Natural killer cell treated with Interleukin-12 subunit alpha and Interleukin-12 subunit beta and Interleukin-15 and Interleukin-18, amount 100 ng/mL, for 72 hours (primary cell): ENCODE measurements at regions not wholly inside any gene's neighbourhood (a gene's known extent, or its start where the extent isn't known, plus 50 kb on each side); places are given as distances from the start of the nearest gene placed in this dataset.

ENCODE experiments used
- ATAC-seq, 2 donors: fragments of 150-1000 bp; cut with Tn5 transposase in 1 of 2; sonication (Bioruptor Pico), chemical (Tn5 transposase) in 1 of 2; 2 replicates each; pipeline ENCODE4 v1.10.0; 2021
- DNase-seq: peaks from one replicate; pipeline ENCODE4 v3.0.0; 2022; ENCODE audit warnings: low spot score
- H3K27ac Mint-ChIP-seq, 2 donors: 1 replicate in 1 of 2; 2 replicates in 1 of 2; pipeline ENCODE4 v1.8.0; 2022; ENCODE audit warnings: mixed read lengths in 2 of 2, mild to moderate bottlenecking in 1 of 2, moderate library complexity in 1 of 2
- H3K27me3 Mint-ChIP-seq, 2 donors: 1 replicate in 1 of 2; 2 replicates in 1 of 2; pipeline ENCODE4 v1.8.0; 2022; ENCODE audit warnings: mixed read lengths in 2 of 2
- H3K36me3 Mint-ChIP-seq: one replicate; pipeline ENCODE4 v1.8.0; 2022; ENCODE audit warnings: mixed read lengths
- H3K4me1 Mint-ChIP-seq, 2 donors: 1 replicate in 1 of 2; 2 replicates in 1 of 2; pipeline ENCODE4 v1.8.0; 2022; ENCODE audit warnings: low read depth in 2 of 2, mixed read lengths in 2 of 2, mild to moderate bottlenecking in 1 of 2
- H3K4me3 Mint-ChIP-seq: one replicate; pipeline ENCODE4 v1.8.0; 2022; ENCODE audit warnings: mixed read lengths
- H3K9me3 Mint-ChIP-seq: 2 replicates; pipeline ENCODE4 v1.8.0; 2022; ENCODE audit warnings: mixed read lengths

- DNase-seq (no peak), ATAC-seq (no peak)
- no peaks in the 10 kb centered on the region for H3K36me3 Mint-ChIP-seq
- H3K27ac Mint-ChIP-seq: no peak overlapping the region
- H3K4me3 Mint-ChIP-seq: no peak overlapping the region
- no peaks in the 10 kb centered on the region for H3K4me1 Mint-ChIP-seq
- H3K27me3 Mint-ChIP-seq: no peaks in the 10 kb centered on the region
- H3K9me3 Mint-ChIP-seq: peaks cover 3% of the 10 kb centered on the region
Measured at GRCh38 chr18:40878371-40878770, 1076.7 kb upstream of the PIK3C3 start.

- ATAC-seq (no peak), DNase-seq (no peak)
- no peak overlapping the region for H3K4me3 Mint-ChIP-seq
- H3K36me3 Mint-ChIP-seq: no peaks in the 10 kb centered on the region
- no peaks in the 10 kb centered on the region for H3K27me3 Mint-ChIP-seq
- H3K9me3 Mint-ChIP-seq: peaks cover 3% of the 10 kb centered on the region
- no peak overlapping the region for H3K27ac Mint-ChIP-seq
- no peaks in the 10 kb centered on the region for H3K4me1 Mint-ChIP-seq
Measured at GRCh38 chr18:40877096-40877495, 1077.9 kb upstream of the PIK3C3 start.

DNA sequence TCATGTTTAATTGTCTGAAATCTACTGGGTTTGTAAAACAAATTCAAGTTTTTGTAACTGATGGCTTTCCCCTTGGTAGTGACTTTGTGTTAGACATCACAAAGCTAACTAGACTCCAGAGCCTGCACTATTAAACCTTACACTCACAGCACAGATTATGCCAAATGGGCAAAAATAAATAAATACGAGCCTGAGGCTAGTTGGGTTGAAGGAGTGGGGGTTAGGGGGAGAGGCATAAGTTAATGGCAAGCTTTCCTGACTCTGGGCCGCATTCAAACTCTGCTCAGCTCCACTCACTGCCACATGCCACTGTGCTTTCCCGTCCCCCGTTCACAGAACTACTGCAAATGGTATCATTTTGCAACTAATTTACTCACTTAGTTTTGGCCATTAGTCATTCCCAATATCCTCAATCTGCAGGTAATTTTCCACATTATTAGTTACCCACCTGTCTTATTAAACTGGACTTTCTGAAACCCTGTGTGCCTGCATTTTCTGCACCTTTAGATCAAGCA, 1079.9 kb upstream of the PIK3C3 start:
- H3K27me3 Mint-ChIP-seq: no peaks in the 10 kb centered on the region
- no peaks in the 10 kb centered on the region for H3K36me3 Mint-ChIP-seq
- H3K4me1 Mint-ChIP-seq: no peaks in the 10 kb centered on the region
- peaks cover 9% of the 10 kb centered on the region for H3K9me3 Mint-ChIP-seq
- DNase-seq: no peak
- no peak overlapping the region for H3K4me3 Mint-ChIP-seq
- H3K27ac Mint-ChIP-seq: no peak overlapping the region
- ATAC-seq: no peak

GRCh38 chr18:40874233-40874632, 1080.8 kb upstream of the PIK3C3 start:
- ATAC-seq (no peak), DNase-seq (no peak)
- H3K36me3 Mint-ChIP-seq: no peaks in the 10 kb centered on the region
- no peaks in the 10 kb centered on the region for H3K4me1 Mint-ChIP-seq
- peaks cover 6% of the 10 kb centered on the region for H3K9me3 Mint-ChIP-seq
- H3K27ac Mint-ChIP-seq: no peak overlapping the region
- no peak overlapping the region for H3K4me3 Mint-ChIP-seq
- no peaks in the 10 kb centered on the region for H3K27me3 Mint-ChIP-seq

GRCh38 chr18:40868110-40868858, 1086.8 kb upstream of the PIK3C3 start:
- Mint-ChIP-seq H3K4me1 (no peaks in the 10 kb centered on the region), H3K27ac (no peak overlapping the region), H3K36me3 (peaks cover 8% of the 10 kb centered on the region), H3K9me3 (peaks cover 14% of the 10 kb centered on the region), H3K4me3 (no peak overlapping the region), H3K27me3 (no peaks in the 10 kb centered on the region)
- ATAC-seq: no peak
- no peak for DNase-seq

DNA sequence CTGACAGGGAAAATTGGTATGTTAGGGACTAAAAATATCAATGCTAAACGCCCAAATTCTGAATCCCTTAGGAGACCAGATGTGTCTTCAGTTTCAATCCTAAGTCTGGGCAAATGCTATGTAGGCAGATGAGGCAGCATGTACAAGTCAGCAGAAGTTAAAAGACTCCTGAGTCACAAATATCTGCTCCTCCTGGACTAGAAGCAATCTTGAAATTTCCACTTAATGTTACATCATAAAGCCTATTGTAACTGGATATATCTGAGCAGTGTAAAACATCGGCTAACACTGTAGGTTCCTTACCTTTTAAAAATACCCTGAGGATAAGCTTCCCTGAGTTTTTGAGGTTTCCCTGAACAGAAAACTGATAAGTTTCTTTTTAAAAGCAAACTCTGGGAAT, 1087.6 kb upstream of the PIK3C3 start:
- Mint-ChIP-seq H3K4me3 (no peak overlapping the region), H3K4me1 (no peaks in the 10 kb centered on the region), H3K9me3 (peaks cover 14% of the 10 kb centered on the region), H3K27me3 (no peaks in the 10 kb centered on the region), H3K36me3 (peaks cover 8% of the 10 kb centered on the region), H3K27ac (no peak overlapping the region)
- DNase-seq (no peak), ATAC-seq (no peak)

GRCh38 chr18:40866968-40867367, 1088.1 kb upstream of the PIK3C3 start:
- peaks cover 18% of the 10 kb centered on the region for H3K9me3 Mint-ChIP-seq
- DNase-seq (no peak), ATAC-seq (no peak)
- no peaks in the 10 kb centered on the region for H3K4me1 Mint-ChIP-seq
- no peak overlapping the region for H3K4me3 Mint-ChIP-seq
- H3K27ac Mint-ChIP-seq: no peak overlapping the region
- peaks cover 8% of the 10 kb centered on the region for H3K36me3 Mint-ChIP-seq
- no peaks in the 10 kb centered on the region for H3K27me3 Mint-ChIP-seq

GRCh38 chr18:40866013-40866645, 1088.9 kb upstream of the PIK3C3 start:
- no peaks in the 10 kb centered on the region for H3K4me1 Mint-ChIP-seq
- ATAC-seq (no peak), DNase-seq (no peak)

DNA sequence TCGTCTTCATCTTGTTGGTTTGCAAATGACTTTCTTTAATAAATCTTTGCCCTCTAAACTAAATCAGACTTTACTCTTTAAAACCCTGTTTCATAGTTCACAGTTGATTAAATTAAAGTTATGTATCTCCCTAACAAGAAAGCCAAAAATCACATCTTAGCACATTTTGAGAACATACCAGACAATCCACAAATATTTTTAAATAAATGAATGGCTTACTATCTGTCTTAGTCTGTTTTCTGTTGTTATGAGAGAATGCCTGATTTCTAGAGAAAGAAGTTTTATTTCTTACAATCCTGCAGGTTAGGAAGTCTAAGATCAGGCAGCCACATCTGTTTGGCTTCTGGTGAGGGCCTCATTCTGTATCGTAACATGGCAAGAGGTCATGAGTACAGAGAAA, 1090.2 kb upstream of the PIK3C3 start:
- H3K36me3 Mint-ChIP-seq: peaks cover 8% of the 10 kb centered on the region
- ATAC-seq (no peak), DNase-seq (no peak)
- H3K4me1 Mint-ChIP-seq: no peaks in the 10 kb centered on the region
- no peaks in the 10 kb centered on the region for H3K27me3 Mint-ChIP-seq
- peaks cover 15% of the 10 kb centered on the region for H3K9me3 Mint-ChIP-seq
- no peak overlapping the region for H3K27ac Mint-ChIP-seq
- H3K4me3 Mint-ChIP-seq: no peak overlapping the region

More at GRCh38 chr18:40866013-40866645, 1088.9 kb upstream of the PIK3C3 start:
- Mint-ChIP-seq H3K9me3 (peaks cover 15% of the 10 kb centered on the region), H3K36me3 (peaks cover 8% of the 10 kb centered on the region), H3K27ac (no peak overlapping the region), H3K4me3 (no peak overlapping the region), H3K27me3 (no peaks in the 10 kb centered on the region)

DNA sequence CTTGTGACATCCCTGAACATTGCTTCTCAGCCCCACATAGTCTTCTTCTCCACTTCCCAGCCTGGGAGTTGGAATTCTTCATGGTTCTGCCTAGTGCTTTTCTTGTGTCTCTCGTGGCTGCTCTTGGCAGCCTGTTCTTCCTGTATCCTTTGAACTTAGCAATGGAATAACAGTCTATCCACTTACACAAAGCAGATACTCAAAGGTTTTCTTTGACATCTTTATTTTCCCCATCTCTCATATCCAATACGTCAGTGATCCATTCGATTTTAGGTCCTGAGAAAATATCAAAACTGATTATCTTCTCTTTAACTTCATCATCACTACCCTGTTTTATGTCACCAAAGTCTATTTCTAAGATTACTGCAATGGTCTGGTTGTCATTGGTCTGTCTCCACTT, 1091.2 kb upstream of the PIK3C3 start:
- peaks cover 8% of the 10 kb centered on the region for H3K36me3 Mint-ChIP-seq
- H3K27me3 Mint-ChIP-seq: no peaks in the 10 kb centered on the region
- H3K9me3 Mint-ChIP-seq: peaks cover 19% of the 10 kb centered on the region
- ATAC-seq: no peak
- no peak overlapping the region for H3K4me3 Mint-ChIP-seq
- no peak overlapping the region for H3K27ac Mint-ChIP-seq
- no peaks in the 10 kb centered on the region for H3K4me1 Mint-ChIP-seq
- no peak for DNase-seq

DNA sequence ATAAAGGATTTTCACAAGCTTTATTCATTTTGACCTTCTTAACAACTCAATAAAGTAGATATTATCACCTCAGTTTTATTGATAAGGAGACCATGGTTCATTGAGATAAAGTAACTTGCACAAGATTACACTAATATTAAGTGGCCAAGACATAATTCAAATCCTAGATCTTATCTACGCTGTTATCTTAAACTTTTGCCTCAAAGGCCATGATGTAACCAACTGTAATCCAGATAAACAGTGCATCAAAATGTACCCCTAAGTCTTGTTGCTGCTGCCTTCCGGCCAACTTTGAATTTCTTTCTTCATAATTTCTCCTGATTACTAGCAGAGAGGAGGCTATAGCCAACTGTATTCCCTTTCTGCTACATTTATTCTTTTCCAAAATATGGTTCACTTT, 1094.8 kb upstream of the PIK3C3 start:
- H3K9me3 Mint-ChIP-seq: peaks cover 24% of the 10 kb centered on the region
- no peaks in the 10 kb centered on the region for H3K27me3 Mint-ChIP-seq
- no peak overlapping the region for H3K27ac Mint-ChIP-seq
- no peaks in the 10 kb centered on the region for H3K4me1 Mint-ChIP-seq
- H3K36me3 Mint-ChIP-seq: peaks cover 14% of the 10 kb centered on the region
- DNase-seq (no peak), ATAC-seq (no peak)
- H3K4me3 Mint-ChIP-seq: no peak overlapping the region

- Mint-ChIP-seq H3K4me3 (no peak overlapping the region), H3K4me1 (no peaks in the 10 kb centered on the region), H3K27me3 (no peaks in the 10 kb centered on the region), H3K27ac (no peak overlapping the region), H3K9me3 (peaks cover 21% of the 10 kb centered on the region), H3K36me3 (peaks cover 6% of the 10 kb centered on the region)
- no peak for ATAC-seq
- no peak for DNase-seq
Measured at GRCh38 chr18:40855661-40856060, 1099.4 kb upstream of the PIK3C3 start.

- no peak overlapping the region for H3K4me3 Mint-ChIP-seq
- no peak for ATAC-seq
- peaks cover 16% of the 10 kb centered on the region for H3K9me3 Mint-ChIP-seq
Measured at GRCh38 chr18:40852406-40852805, 1102.6 kb upstream of the PIK3C3 start.

GRCh38 chr18:40851014-40851429, 1104.0 kb upstream of the PIK3C3 start:
- ATAC-seq: no peak
- DNase-seq: no peak
- no peak overlapping the region for H3K27ac Mint-ChIP-seq
- H3K36me3 Mint-ChIP-seq: no peaks in the 10 kb centered on the region
- H3K4me1 Mint-ChIP-seq: no peaks in the 10 kb centered on the region
- peaks cover 13% of the 10 kb centered on the region for H3K9me3 Mint-ChIP-seq
- H3K27me3 Mint-ChIP-seq: no peaks in the 10 kb centered on the region
- no peak overlapping the region for H3K4me3 Mint-ChIP-seq

More at GRCh38 chr18:40852406-40852805, 1102.6 kb upstream of the PIK3C3 start:
- Mint-ChIP-seq H3K27ac (no peak overlapping the region), H3K36me3 (no peaks in the 10 kb centered on the region), H3K27me3 (no peaks in the 10 kb centered on the region), H3K4me1 (no peaks in the 10 kb centered on the region)
- DNase-seq: no peak
